LNCAP (cell line): ENCODE measurements at regions not wholly inside any gene's neighbourhood (a gene's known extent, or its start where the extent isn't known, plus 50 kb on each side); places are given as distances from the start of the nearest gene placed in this dataset.

ENCODE experiments used
- TF ChIP-seq, protein P1 (sequence below): fragments of 450-650 bp; IDR thresholded peaks from 2 replicates; pipeline ENCODE4 v1.5.1; 2017; ENCODE audit warnings: mild to moderate bottlenecking

DNA sequence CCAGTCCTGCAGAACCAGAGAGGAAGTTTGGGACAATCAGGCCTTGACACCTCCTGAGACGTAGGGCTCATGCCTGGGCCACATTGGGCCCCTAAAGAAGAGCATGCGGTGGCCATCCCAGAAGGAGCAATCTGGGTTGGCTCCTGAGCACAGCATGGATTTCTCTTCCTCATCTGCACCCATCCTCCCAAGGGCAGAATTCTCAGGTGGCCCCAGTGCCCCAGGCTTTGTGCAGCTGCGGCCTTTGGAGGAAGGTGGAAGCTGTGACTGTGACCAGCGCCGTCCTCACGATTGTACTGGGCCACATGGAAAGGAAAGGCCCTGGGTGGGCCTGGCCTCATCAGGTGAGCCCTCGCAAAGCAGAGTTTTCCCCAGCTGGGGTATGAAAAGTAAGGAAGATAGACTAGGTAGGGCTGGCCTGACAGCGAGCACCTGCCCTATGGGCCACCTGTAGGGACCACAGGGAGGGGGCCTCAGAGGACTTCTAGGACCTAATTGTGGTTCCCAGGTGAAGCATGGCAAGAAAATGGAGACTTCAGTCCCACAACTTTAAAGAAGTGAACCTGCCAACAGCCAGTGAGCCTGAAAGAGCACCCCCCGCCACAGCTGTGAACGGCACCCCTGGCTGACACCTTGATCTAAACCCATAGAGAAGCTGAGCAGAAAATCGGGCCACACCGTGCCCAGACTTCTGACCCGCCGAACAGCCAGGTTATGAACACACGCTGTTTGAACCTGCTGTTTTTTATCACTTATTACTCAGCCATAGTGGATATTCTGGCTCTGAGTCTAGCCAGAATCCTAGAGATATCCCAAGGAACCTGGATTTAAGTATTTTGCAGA is 164.1 kb downstream of the IRX2 start:
- TF ChIP-seq, protein P1, sequence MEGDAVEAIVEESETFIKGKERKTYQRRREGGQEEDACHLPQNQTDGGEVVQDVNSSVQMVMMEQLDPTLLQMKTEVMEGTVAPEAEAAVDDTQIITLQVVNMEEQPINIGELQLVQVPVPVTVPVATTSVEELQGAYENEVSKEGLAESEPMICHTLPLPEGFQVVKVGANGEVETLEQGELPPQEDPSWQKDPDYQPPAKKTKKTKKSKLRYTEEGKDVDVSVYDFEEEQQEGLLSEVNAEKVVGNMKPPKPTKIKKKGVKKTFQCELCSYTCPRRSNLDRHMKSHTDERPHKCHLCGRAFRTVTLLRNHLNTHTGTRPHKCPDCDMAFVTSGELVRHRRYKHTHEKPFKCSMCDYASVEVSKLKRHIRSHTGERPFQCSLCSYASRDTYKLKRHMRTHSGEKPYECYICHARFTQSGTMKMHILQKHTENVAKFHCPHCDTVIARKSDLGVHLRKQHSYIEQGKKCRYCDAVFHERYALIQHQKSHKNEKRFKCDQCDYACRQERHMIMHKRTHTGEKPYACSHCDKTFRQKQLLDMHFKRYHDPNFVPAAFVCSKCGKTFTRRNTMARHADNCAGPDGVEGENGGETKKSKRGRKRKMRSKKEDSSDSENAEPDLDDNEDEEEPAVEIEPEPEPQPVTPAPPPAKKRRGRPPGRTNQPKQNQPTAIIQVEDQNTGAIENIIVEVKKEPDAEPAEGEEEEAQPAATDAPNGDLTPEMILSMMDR, result no peak

DNA sequence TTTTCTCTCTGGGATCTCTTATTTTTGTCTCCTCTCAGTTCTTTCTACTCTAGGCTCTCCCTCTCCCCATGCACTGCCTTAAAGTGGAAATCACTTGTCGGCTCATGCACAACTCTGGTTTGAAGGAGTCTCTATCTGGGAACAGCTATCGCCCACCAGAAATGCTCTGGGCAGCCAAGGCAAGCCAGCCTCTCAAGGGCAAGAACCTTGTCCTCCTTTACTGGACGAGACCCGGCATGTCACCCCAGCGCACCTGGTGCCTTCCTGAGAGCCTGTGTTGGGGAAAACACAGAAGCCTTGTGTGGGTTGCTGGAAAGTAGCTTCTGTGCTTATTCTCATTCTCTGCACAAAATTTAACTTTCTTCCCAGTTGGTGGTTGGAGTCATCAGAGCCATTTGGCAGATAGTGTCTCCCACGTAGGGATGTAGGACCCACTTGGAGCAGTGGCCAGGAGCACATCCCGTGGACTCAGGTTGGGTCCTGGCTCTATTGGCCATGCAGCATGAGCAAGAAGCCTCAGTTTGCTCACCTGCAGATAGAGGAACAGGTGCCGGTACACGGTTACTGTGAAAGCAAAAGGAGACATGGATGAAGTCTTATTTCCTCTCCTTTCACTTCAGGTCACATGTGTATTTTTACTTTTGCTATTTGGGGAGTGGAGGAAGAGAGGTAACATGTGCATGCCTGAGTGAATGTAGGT is 165.3 kb downstream of the IRX2 start:
- TF ChIP-seq, protein P1, result no peak

DNA sequence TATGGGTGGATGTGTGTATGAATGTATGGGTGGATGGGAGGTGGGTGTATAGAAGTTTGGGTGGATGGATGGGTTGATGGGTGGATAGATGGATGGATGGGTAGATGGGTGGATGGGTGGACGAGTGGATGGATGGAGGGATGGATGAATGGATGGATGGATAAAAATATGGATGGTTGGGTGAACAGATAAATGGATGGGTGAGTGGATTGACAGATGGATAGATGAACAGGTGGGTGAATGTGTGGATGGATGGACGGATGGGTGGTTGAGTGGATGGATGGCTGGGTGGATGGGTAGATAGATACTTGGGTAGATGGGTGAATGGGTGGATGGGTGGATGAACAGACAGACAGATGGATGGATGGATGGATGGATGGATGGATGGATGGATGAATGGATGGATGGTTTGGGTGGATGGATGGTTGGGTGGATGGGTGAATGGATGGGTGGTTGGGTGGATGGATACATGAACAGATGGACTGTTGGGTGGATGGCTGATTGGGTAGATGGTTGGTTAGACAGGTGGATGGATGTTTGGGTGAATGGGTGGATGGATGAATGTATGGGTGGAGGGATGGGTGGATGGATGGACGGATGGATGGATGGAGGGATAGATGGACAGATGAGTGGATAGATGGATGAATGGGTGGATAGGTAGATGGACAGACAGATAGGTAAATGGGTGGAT is 166.8 kb downstream of the IRX2 start:
- TF ChIP-seq, protein P1, result no peak

DNA sequence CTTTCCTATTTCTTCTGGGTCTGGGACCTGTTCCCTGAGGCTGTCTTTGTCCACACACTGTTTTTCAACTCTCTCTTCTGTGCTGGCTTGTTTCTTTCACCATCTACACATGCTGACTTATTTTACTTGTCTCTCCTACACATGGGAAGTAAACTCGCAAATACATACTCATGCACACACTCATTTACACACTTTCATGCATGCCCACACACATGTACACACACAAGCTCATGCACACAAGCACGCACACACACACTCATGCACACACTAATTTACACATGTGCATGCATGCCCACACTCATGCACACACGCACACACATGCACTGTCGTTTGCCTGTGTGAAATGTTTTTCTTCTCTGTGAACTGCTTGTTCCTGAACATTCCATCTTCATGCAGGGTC is 169.0 kb downstream of the IRX2 start:
- TF ChIP-seq, protein P1, result no peak

GRCh38 chr5:2582106-2582505 is 169.4 kb downstream of the IRX2 start:
- TF ChIP-seq, protein P1, result peak; percentile 30; the same call in 1 of the 2 replicates

- TF ChIP-seq, protein P1, result no peak
Observed at GRCh38 chr5:2581418-2581817, 170.1 kb downstream of the IRX2 start.

GRCh38 chr5:2579126-2579525 is 172.4 kb downstream of the IRX2 start:
- TF ChIP-seq, protein P1, result peak; percentile 12; the same call in 1 of the 2 replicates
